ENCODE measurements at regions not wholly inside any gene's neighbourhood (a gene's known extent, or its start where the extent isn't known, plus 50 kb on each side); places are given as distances from the start of the nearest gene placed in this dataset.
A peak's percentile ranks its signal among the peaks of the same experiment; 100 is the strongest.
"Not testable (repeated sequence)": the region's sequence is repeated elsewhere in the genome, so short reads cannot be mapped to it uniquely, and the experiment has no call there.

GRCh38 chr10:106076496-106076895, 1088.0 kb downstream of the SORCS1 start:
- no peak for DNase-seq

GRCh38 chr10:106053061-106053460, 1111.4 kb downstream of the SORCS1 start:
- no peak for DNase-seq

- peak; percentile 11 for DNase-seq
These were observed 1120.0 kb downstream of the SORCS1 start for GRCh38 chr10:106044503-106044902.

GRCh38 chr10:106043863-106044262, 1120.6 kb downstream of the SORCS1 start:
- peak; percentile 47 for DNase-seq

GRCh38 chr10:106038246-106038645, 1126.3 kb downstream of the SORCS1 start:
- DNase-seq = no peak

GRCh38 chr10:106033065-106033464, 1131.4 kb downstream of the SORCS1 start:
- DNase-seq = no peak

GRCh38 chr10:106032450-106033002, 1132.0 kb downstream of the SORCS1 start:
- DNase-seq = no peak

GRCh38 chr10:106027240-106027639, 1137.3 kb downstream of the SORCS1 start:
- no peak for DNase-seq

GRCh38 chr10:106025208-106025811, 1139.2 kb downstream of the SORCS1 start:
- no peak for DNase-seq

GRCh38 chr10:106023329-106023728, 1141.2 kb downstream of the SORCS1 start:
- no peak for DNase-seq

GRCh38 chr10:106019559-106019958, 1144.9 kb downstream of the SORCS1 start:
- DNase-seq = not testable (repeated sequence)

GRCh38 chr10:106015369-106016199, 1148.9 kb downstream of the SORCS1 start:
- DNase-seq = not testable (repeated sequence)

GRCh38 chr10:106011250-106011649, 1153.3 kb downstream of the SORCS1 start:
- no peak for DNase-seq

GRCh38 chr10:106000721-106001120, 1163.8 kb downstream of the SORCS1 start:
- no peak for DNase-seq

GRCh38 chr10:105993609-105994008, 1170.9 kb downstream of the SORCS1 start:
- DNase-seq = no peak

- DNase-seq = no peak
These were observed 1171.6 kb downstream of the SORCS1 start for GRCh38 chr10:105992928-105993327.

- no peak for DNase-seq
These were observed 1174.0 kb downstream of the SORCS1 start for GRCh38 chr10:105990529-105990928.

GRCh38 chr10:105989995-105990394, 1174.5 kb downstream of the SORCS1 start:
- no peak for DNase-seq

GRCh38 chr10:105988848-105989247, 1175.7 kb downstream of the SORCS1 start:
- DNase-seq = no peak

GRCh38 chr10:105986912-105987635, 1177.4 kb downstream of the SORCS1 start:
- no peak for DNase-seq

- no peak for DNase-seq
These were observed 1178.0 kb downstream of the SORCS1 start for GRCh38 chr10:105986486-105986885.

GRCh38 chr10:105982735-105983134, 1181.8 kb downstream of the SORCS1 start:
- DNase-seq = no peak

- DNase-seq = no peak
These were observed 1182.8 kb downstream of the SORCS1 start for GRCh38 chr10:105981679-105982078.

All from left kidney (tissue), 1 donor.